ENCODE measurements at regions not wholly inside any gene's neighbourhood (a gene's known extent, or its start where the extent isn't known, plus 50 kb on each side); places are given as distances from the start of the nearest gene placed in this dataset.
"Not testable (repeated sequence)": the region's sequence is repeated elsewhere in the genome, so short reads cannot be mapped to it uniquely, and the experiment has no call there.

GRCh38 chr16:48003206-48003907 lies 152.4 kb downstream of the ABCC12 start:
- no peak for DNase-seq

- DNase-seq: no peak
Observed at GRCh38 chr16:48001324-48001895, 154.4 kb downstream of the ABCC12 start.

GRCh38 chr16:48000622-48001021 lies 155.2 kb downstream of the ABCC12 start:
- DNase-seq: no peak

- DNase-seq: no peak
Observed at GRCh38 chr16:47999595-47999994, 156.2 kb downstream of the ABCC12 start.

GRCh38 chr16:47995354-47995753 lies 160.4 kb downstream of the ABCC12 start:
- no peak for DNase-seq

- no peak for DNase-seq
Observed at GRCh38 chr16:47991491-47991890, 164.3 kb downstream of the ABCC12 start.

- no peak for DNase-seq
Observed at GRCh38 chr16:47990676-47991075, 165.1 kb downstream of the ABCC12 start.

GRCh38 chr16:47987136-47987535 lies 168.7 kb downstream of the ABCC12 start:
- DNase-seq: no peak

- DNase-seq: no peak
Observed at GRCh38 chr16:47986031-47986430, 169.8 kb downstream of the ABCC12 start.

- no peak for DNase-seq
Observed at GRCh38 chr16:47984669-47985068, 171.1 kb downstream of the ABCC12 start.

- DNase-seq: no peak
Observed at GRCh38 chr16:47983999-47984580, 171.7 kb downstream of the ABCC12 start.

- no peak for DNase-seq
Observed at GRCh38 chr16:47980212-47980611, 175.6 kb downstream of the ABCC12 start.

GRCh38 chr16:47979616-47980182 lies 176.1 kb downstream of the ABCC12 start:
- no peak for DNase-seq

GRCh38 chr16:47979164-47979520 lies 176.7 kb downstream of the ABCC12 start:
- no peak for DNase-seq

- no peak for DNase-seq
Observed at GRCh38 chr16:47978491-47979163, 177.2 kb downstream of the ABCC12 start.

GRCh38 chr16:47977802-47978201 lies 178.0 kb downstream of the ABCC12 start:
- no peak for DNase-seq

- no peak for DNase-seq
Observed at GRCh38 chr16:47976636-47977210, 179.1 kb downstream of the ABCC12 start.

- not testable (repeated sequence) for DNase-seq
Observed at GRCh38 chr16:47974971-47975370, 180.8 kb downstream of the ABCC12 start.

GRCh38 chr16:47973552-47973951 lies 182.2 kb downstream of the ABCC12 start:
- DNase-seq: no peak

GRCh38 chr16:47972246-47972985 lies 183.4 kb downstream of the ABCC12 start:
- DNase-seq: no peak

- DNase-seq: no peak
Observed at GRCh38 chr16:47971225-47971624, 184.6 kb downstream of the ABCC12 start.

- no peak for DNase-seq
Observed at GRCh38 chr16:47970291-47970931, 185.4 kb downstream of the ABCC12 start.
